Activated naive CD4-positive, alpha-beta T cell treated with anti-CD3 and anti-CD28 coated beads, Interleukin-2, amount 50 U/mL, for 24 hours (primary cell): ENCODE measurements at regions not wholly inside any gene's neighbourhood (a gene's known extent, or its start where the extent isn't known, plus 50 kb on each side); places are given as distances from the start of the nearest gene placed in this dataset.

Experiments used
- H3K27ac Mint-ChIP-seq: one replicate; pipeline ENCODE4 v1.8.0; 2021; ENCODE audit warnings: mild to moderate bottlenecking, mixed read lengths
- H3K27me3 Mint-ChIP-seq: one replicate; pipeline ENCODE4 v1.8.0; 2021; ENCODE audit warnings: mixed read lengths
- H3K36me3 Mint-ChIP-seq: one replicate; pipeline ENCODE4 v1.8.0; 2021; ENCODE audit warnings: mixed read lengths
- H3K4me1 Mint-ChIP-seq: one replicate; pipeline ENCODE4 v1.8.0; 2021; ENCODE audit warnings: mixed read lengths
- H3K4me3 Mint-ChIP-seq: one replicate; pipeline ENCODE4 v1.8.0; 2021; ENCODE audit warnings: mild to moderate bottlenecking, mixed read lengths
- H3K9me3 Mint-ChIP-seq: one replicate; pipeline ENCODE4 v1.8.0; 2021; ENCODE audit warnings: mixed read lengths

DNA sequence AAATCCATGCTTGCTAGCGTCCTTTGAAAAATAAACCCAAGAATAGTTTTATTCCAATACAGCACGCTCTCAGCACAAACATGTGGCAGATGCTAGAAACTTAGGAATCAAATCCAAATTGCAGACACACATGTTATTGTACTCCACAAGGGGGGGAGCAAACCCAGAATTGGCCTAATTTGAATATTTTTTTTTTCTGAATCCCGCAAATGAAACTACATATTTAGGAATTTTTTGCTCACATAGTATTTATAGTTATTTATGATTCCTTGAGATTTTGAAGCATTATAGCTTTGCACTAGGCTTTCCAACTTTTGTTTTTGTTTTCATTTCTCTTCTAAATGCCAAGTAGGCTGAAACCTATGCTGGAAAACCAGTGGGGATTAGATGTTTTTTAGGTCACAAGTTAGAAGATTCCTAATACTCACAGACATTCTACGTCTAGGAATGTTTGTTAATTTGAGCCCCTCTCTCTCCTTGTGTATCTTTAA is 59.3 kb upstream of the CDH11 start:
- no peaks in the 10 kb centered on the region for H3K27me3 Mint-ChIP-seq
- H3K27ac Mint-ChIP-seq: no peak overlapping the region
- H3K4me3 Mint-ChIP-seq: no peak overlapping the region
- no peaks in the 10 kb centered on the region for H3K4me1 Mint-ChIP-seq
- peaks cover 13% of the 10 kb centered on the region for H3K9me3 Mint-ChIP-seq
- no peaks in the 10 kb centered on the region for H3K36me3 Mint-ChIP-seq

DNA sequence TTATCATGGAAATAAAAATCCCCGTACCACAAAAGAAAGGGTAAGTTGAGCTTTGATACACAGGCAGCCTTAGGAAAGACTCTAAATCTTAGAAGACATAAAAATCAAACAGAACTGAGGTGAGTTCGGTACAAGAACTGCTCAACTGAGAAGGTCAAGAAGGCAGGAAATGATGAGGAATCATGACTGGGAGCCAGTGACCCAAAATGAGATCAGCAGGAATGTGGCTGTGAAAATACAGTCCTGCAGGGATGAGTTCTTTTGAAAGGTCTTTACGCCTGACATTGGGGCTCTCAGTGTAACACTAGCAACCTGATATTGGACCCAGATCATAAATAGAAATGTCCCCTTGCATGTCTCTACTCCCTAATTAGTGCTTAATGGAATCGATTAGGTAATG is 56.3 kb upstream of the CDH11 start:
- Mint-ChIP-seq H3K36me3 (no peaks in the 10 kb centered on the region), H3K9me3 (peaks cover 13% of the 10 kb centered on the region), H3K4me3 (no peak overlapping the region), H3K27ac (no peak overlapping the region), H3K4me1 (no peaks in the 10 kb centered on the region), H3K27me3 (no peaks in the 10 kb centered on the region)

DNA sequence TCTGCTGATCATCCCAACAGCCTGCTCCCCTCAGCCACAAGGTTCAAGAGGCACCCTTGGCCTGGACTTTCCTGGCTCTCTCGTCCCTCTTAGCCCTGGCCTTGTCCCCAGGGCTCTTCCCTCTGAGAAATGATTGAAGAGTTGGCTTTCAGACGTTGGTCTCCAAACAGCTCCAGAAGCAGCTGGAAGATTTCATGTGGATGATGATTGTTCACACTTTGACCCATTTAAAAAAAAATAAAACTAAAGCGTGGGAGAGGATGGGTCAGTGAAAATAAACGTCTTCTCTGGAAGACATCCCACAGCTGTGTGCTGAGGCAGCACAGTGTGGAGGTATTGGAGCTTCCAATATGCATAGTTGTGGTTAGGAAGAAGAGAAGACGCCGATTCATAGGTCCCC is 54.7 kb upstream of the CDH11 start:
- Mint-ChIP-seq H3K27me3 (no peaks in the 10 kb centered on the region), H3K27ac (no peak overlapping the region), H3K9me3 (peaks cover 13% of the 10 kb centered on the region), H3K4me1 (no peaks in the 10 kb centered on the region), H3K4me3 (no peak overlapping the region), H3K36me3 (no peaks in the 10 kb centered on the region)

DNA sequence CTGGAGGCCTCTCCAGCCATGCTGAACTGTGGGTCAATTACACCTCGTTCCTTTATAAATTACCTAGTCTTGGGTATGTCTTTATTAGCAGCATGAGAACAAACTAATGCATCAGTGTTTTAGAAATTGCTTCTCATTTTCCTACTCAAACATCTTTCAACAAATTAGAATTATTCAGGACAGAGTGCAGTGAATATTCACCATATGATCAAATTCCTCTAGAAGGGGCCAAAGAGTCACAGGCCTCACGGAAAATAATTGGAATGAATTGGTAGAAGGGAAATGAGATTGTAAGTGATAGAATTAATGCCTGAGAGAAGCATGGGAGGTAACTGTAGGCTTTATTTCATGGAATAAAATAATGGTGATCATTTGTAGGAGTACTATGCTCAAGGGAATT is 50.5 kb upstream of the CDH11 start:
- Mint-ChIP-seq H3K9me3 (no peaks in the 10 kb centered on the region), H3K4me1 (no peaks in the 10 kb centered on the region), H3K27ac (no peak overlapping the region), H3K27me3 (no peaks in the 10 kb centered on the region), H3K36me3 (no peaks in the 10 kb centered on the region), H3K4me3 (no peak overlapping the region)
